Naive B cell (primary cell): ENCODE measurements at regions not wholly inside any gene's neighbourhood (a gene's known extent, or its start where the extent isn't known, plus 50 kb on each side); places are given as distances from the start of the nearest gene placed in this dataset.
"Not testable (repeated sequence)": the region's sequence is repeated elsewhere in the genome, so short reads cannot be mapped to it uniquely, and the experiment has no call there.

ENCODE experiments used
- ATAC-seq, 2 donors: fragments of 150-1000 bp; cut with Tn5 transposase; 2 replicates each; pipeline ENCODE4 v1.10.0; 2021; ENCODE audit warnings: low read depth in 2 of 2, mild to moderate bottlenecking in 2 of 2, moderate library complexity in 2 of 2
- DNase-seq: peaks from one replicate; pipeline ENCODE4 v3.0.0; 2022
- H3K27ac Mint-ChIP-seq, 6 donors: one replicate each; pipeline ENCODE4 v1.8.0; 2020 to 2022; ENCODE audit warnings: mild to moderate bottlenecking in 6 of 6, mixed read lengths in 6 of 6, moderate library complexity in 5 of 6, inconsistent platforms in 2 of 6
- H3K27me3 Mint-ChIP-seq, 3 donors: one replicate each; pipeline ENCODE4 v1.8.0; 2021 to 2022; ENCODE audit warnings: mixed read lengths in 3 of 3, mild to moderate bottlenecking in 1 of 3
- H3K36me3 Mint-ChIP-seq, 2 donors: one replicate each; pipeline ENCODE4 v1.8.0; 2020 to 2022; ENCODE audit warnings: mixed read lengths in 2 of 2, inconsistent platforms in 1 of 2, mild to moderate bottlenecking in 1 of 2
- H3K4me1 Mint-ChIP-seq, 3 donors: one replicate each; pipeline ENCODE4 v1.8.0; 2020 to 2022; ENCODE audit warnings: mixed read lengths in 3 of 3, inconsistent platforms in 1 of 3, mild to moderate bottlenecking in 1 of 3, moderate library complexity in 1 of 3
- H3K4me3 Mint-ChIP-seq, 8 donors: one replicate each; pipeline ENCODE4 v1.8.0; 2020 to 2022; ENCODE audit warnings: mild to moderate bottlenecking in 8 of 8, mixed read lengths in 8 of 8, moderate library complexity in 8 of 8, inconsistent platforms in 2 of 8
- H3K9me3 Mint-ChIP-seq, 7 donors: one replicate each; pipeline ENCODE4 v1.8.0; 2020 to 2022; ENCODE audit warnings: mixed read lengths in 7 of 7, mild to moderate bottlenecking in 5 of 7, inconsistent platforms in 2 of 7, moderate library complexity in 1 of 7

DNA sequence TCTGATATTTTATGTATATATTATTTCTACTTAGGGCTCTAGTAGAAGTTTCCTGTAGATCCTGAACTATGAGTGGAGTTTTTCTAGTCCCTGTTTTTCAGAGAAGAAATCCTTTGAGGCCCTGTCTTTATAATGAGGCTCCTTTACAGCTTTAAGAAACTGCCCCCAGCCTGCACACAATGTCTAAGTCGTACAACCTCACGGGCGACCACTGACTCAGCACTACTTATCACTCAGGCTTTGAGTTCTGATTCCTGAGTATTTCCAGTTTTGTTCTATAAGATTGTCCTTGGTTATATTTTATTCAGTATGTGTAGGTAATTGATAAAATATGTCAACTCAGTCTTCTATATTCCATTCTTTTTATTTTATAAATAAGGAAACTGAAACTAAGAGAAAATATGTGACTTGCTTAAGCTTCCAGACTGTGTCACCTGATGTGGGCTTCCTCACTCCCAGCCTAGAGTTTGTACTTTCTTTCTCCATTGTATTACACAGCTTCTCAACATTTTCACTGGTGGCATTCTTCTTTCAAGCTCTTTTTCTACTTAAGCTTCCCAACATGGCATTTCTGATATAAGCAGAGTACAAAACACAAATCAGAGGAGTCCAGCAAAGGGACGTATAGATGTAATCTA lies 167.0 kb downstream of the TBX18 start:
- H3K27ac Mint-ChIP-seq, result no peak overlapping the region
- ATAC-seq (no peak), DNase-seq (no peak)
- no peak overlapping the region for H3K4me3 Mint-ChIP-seq
- no peaks in the 10 kb centered on the region for H3K4me1 Mint-ChIP-seq
- H3K9me3 Mint-ChIP-seq, result peaks cover 0 to 5% (median under 1%) of the 10 kb centered on the region in 7 donors
- no peaks in the 10 kb centered on the region for H3K36me3 Mint-ChIP-seq
- H3K27me3 Mint-ChIP-seq, result no peaks in the 10 kb centered on the region

DNA sequence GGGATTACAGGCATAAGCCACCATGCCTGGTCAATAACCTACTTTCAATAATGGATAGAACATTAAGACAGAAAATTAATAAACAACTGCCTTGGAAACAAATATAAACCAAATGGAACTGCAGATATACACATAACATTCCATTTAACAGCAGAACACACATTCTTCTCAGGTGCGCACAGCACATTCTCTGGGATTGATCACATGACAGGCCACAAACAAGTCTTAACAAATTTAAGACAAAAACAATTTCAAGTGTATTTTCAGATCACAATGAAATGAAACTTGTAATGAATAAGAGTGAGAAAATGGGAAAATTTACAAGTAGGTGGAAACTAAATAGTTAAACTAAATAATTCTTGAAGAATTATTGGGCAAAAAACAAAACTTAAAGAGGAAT lies 167.9 kb downstream of the TBX18 start:
- ATAC-seq, result no peak

DNA sequence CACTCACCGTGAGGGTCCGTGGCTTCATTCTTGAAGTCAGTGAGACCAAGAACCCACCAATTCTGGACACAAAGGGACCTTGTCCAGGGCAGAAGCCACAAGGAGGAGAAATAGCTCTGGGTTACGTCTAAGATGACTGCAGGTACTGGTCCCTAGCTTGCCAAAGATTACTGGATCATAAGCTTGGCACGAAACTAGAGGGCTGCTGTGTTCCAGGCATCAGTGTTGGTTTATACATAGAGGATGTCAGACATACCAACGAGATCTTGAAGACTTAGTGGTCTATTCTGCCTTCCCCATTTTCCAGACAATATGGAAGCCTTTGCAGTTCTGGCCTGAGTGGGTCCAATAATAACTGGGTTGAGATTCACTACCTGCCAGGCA lies 175.7 kb downstream of the TBX18 start:
- Mint-ChIP-seq H3K4me1 (peaks cover 0 to 7% (median 7%) of the 10 kb centered on the region in 3 donors), H3K9me3 (peaks cover 0 to 8% (median 2%) of the 10 kb centered on the region in 7 donors), H3K4me3 (peak overlapping the region in 7 of 8 donors; percentile 48 to 77 (median 66)), H3K27ac (no peak overlapping the region), H3K36me3 (no peaks in the 10 kb centered on the region), H3K27me3 (peaks cover 0 to 6% (median 0%) of the 10 kb centered on the region in 3 donors)
- no peak for DNase-seq
- ATAC-seq, result no peak

More for the DNA sequence above, 167.9 kb downstream of the TBX18 start:
- H3K36me3 Mint-ChIP-seq, result no peaks in the 10 kb centered on the region
- H3K27me3 Mint-ChIP-seq, result no peaks in the 10 kb centered on the region
- no peaks in the 10 kb centered on the region for H3K4me1 Mint-ChIP-seq
- no peak for DNase-seq
- no peak overlapping the region for H3K4me3 Mint-ChIP-seq
- H3K27ac Mint-ChIP-seq, result no peak overlapping the region
- peaks cover 0 to 8% (median 0%) of the 10 kb centered on the region in 7 donors for H3K9me3 Mint-ChIP-seq

DNA sequence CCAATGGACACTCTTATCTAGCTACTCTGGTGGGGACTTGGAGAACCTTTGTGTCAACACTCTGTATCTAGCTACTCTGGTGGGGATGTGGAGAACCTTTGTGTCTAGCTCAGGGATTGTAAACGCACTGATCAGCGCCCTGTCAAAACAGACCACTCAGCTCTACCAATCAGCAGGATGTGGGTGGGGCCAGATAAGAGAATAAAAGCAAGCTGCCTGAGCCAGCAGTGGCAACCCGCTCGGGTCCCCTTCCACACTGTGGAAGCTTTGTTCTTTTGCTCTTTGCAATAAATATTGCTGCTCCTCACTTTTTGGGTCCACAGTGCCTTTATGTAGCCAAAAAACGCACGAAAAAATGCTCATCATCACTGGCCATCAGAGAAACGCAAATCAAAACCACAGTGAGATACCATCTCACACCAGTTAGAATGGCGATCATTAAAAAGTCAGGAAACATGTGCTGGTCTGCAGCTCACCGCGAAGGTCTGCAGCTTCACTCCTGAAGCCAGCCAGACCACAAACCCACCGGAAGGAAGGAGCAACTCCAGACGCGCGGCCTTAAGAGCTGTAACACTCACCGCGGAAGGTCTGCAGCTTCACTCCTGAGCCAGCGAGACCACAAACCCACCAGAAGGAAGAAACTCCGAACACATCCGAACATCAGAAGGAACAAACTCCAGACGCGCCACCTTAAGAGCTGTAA lies 176.3 kb downstream of the TBX18 start:
- Mint-ChIP-seq H3K27ac (peak overlapping the region in 1 of 6 donors; percentile 42), H3K4me3 (peak overlapping the region in 7 of 8 donors; percentile 48 to 77 (median 66))
- not testable (repeated sequence) for H3K36me3 Mint-ChIP-seq, ATAC-seq, DNase-seq, H3K4me1 Mint-ChIP-seq, H3K9me3 Mint-ChIP-seq, H3K27me3 Mint-ChIP-seq

DNA sequence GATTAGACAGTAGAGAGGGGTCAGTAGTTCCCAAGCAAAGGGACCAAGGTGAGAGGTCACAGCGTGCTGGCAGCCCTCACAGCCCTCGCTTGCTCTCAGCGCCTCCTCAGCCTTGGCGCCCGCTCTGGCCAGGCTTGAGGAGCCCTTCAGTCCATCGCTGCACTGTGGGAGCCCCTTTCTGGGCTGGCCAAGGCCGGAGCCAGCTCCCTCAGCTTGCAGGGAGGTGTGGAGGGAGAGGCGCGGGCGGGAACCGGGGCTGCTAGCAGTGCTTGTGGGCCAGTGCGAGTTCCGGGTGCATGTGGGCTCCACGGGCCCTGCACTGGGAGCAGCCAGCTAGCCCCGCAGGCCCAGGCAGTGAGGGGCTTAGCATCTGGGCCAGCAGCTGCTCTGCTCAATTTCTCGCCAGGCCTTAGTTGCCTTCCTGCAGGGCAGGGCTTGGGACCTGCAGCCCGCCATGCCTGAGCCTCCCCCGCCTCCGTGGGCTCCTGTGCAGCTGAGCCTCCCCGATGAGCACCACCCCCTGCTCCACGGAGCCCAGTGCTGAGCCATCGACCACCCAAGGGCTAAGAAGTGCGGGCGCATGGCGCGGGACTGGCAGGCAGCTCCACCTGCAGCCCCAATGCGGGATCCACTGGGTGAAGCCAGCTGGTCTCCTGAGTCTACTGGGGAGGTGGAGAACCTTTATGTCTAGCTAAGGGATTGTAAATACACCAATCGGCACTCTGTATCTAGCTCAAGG lies 177.0 kb downstream of the TBX18 start:
- not testable (repeated sequence) for H3K27me3 Mint-ChIP-seq, ATAC-seq, DNase-seq, H3K4me1 Mint-ChIP-seq, H3K9me3 Mint-ChIP-seq, H3K36me3 Mint-ChIP-seq, H3K27ac Mint-ChIP-seq
- peak overlapping the region in 1 of 8 donors; percentile 12 for H3K4me3 Mint-ChIP-seq

DNA sequence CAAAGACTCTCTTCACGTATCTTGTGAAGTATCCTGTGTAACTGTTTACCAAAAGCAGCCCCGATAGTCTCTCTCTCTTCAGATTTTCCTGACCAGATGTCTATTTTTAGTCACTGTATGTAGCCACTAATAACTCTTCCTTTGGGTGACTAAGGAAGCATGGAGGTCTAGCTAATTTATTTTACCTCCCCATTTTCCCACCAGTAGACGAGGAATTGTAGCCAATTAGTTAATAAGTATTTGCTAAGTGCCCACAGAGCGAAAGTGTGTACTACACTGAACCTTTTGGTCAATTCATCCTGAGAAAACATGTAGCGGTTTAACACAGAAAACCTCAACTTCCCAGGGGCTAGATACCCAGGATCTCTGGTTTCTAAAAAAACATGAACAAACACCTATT lies 180.6 kb downstream of the TBX18 start:
- Mint-ChIP-seq H3K9me3 (peaks cover 0 to 9% (median 3%) of the 10 kb centered on the region in 7 donors), H3K36me3 (no peaks in the 10 kb centered on the region), H3K27me3 (peaks cover 0 to 6% (median 0%) of the 10 kb centered on the region in 3 donors), H3K27ac (no peak overlapping the region), H3K4me1 (peaks cover 0 to 7% (median 7%) of the 10 kb centered on the region in 3 donors), H3K4me3 (no peak overlapping the region)
- DNase-seq, result no peak
- ATAC-seq, result no peak

DNA sequence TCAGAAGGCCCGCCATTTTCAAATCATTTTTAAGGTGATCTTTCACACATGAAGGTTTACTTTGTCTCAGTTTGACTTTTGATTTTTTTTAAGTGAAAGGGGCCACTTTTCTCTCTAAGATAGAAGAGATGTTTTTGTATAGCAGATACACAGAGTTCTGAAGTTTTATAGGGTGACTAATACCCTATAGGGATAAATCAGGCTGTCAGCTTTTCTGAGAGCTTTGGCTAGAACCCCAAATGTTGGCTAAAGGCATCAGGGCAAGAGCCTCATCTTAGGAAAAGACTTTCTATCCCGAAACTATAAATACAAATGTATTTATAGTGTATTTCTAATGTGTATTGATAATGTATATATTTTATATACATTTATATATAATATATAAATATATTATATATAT lies 181.4 kb downstream of the TBX18 start:
- no peak for DNase-seq
- Mint-ChIP-seq H3K4me3 (no peak overlapping the region), H3K36me3 (no peaks in the 10 kb centered on the region), H3K27me3 (no peaks in the 10 kb centered on the region), H3K9me3 (peaks cover 0 to 9% (median 3%) of the 10 kb centered on the region in 7 donors), H3K27ac (no peak overlapping the region), H3K4me1 (peaks cover 0 to under 1% (median 0%) of the 10 kb centered on the region in 3 donors)
- ATAC-seq, result no peak

DNA sequence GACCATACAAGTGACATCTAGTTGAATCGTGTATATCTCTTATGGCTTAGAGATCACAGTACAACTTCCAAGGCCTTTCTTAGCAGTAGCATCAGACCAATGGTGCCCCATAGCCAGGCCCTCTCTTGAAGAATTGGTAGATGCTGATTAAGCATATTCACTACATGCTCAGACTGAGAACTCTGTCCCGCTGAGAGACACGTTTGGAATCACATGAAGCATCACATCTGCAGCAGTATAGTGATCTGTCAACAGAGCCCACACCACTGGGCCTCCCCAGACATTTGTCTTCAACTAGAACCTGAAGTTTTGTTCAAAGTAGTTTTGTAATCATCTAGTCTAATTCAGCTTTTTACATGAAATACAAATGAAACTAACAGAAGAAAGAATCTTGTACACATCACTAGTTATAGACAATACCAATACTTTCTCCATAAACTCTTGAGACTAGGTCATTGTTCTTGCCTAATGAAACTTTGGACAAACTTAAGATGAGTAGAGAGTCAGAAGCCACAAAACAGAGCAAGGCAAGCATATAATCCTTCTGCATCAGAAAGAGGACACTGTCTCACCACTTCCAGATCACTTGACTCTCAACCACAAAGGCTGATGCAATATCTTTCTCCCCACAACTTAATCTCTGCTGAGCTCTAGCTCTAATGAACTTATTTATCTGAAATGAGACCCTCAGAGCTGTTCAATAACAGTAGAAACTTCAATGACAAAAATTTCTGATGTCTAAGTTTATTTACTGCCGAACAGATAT lies 182.7 kb downstream of the TBX18 start:
- no peaks in the 10 kb centered on the region for H3K27me3 Mint-ChIP-seq
- H3K4me1 Mint-ChIP-seq, result no peaks in the 10 kb centered on the region
- no peak for DNase-seq
- H3K36me3 Mint-ChIP-seq, result no peaks in the 10 kb centered on the region
- H3K4me3 Mint-ChIP-seq, result no peak overlapping the region
- H3K27ac Mint-ChIP-seq, result peak overlapping the region in 1 of 6 donors; percentile 75
- ATAC-seq, result no peak
- H3K9me3 Mint-ChIP-seq, result peaks cover 0 to 9% (median 2%) of the 10 kb centered on the region in 7 donors

DNA sequence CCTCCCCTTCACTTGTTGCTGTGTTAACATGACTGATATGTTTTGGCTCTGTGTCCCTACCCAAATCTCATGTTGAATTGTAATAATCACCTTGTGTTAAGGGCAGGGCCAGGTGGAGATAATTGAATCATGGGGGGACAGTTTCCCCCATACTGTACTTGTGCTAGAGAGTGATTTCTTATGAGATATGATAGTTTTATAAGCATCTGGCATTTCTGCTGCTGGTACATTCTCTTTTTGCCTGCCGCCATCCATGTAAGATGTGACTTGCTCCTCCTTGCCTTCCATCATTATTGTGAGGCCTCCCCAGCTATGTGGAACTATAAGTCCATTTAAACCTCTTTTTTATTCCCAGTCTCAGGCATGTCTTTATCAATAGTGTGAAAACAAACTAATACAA lies 185.0 kb downstream of the TBX18 start:
- Mint-ChIP-seq H3K4me3 (no peak overlapping the region), H3K4me1 (no peaks in the 10 kb centered on the region), H3K9me3 (peaks cover 0 to 9% (median 2%) of the 10 kb centered on the region in 7 donors), H3K27me3 (no peaks in the 10 kb centered on the region), H3K27ac (no peak overlapping the region), H3K36me3 (no peaks in the 10 kb centered on the region)
- DNase-seq (no peak), ATAC-seq (no peak)

DNA sequence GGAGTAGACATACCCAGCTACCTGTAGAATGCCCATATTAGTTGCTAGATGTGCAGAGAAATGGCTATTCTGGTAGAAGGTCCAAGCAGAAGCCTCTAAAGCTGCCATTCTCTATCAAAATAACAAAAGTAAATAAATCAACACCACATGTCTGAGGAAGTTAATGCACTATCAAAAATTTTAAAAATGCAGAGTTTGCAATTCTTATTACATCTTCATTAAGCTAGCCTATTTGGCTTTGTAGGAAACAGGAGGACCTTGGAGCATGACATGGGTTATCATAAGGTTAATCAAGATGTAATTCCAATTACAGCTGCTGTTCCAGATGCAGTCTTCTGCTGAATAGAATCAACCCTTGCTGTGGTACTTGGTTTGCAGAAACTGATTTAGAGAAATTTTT lies 188.4 kb downstream of the TBX18 start:
- no peaks in the 10 kb centered on the region for H3K4me1 Mint-ChIP-seq
- H3K9me3 Mint-ChIP-seq, result peaks cover 0 to 9% (median 2%) of the 10 kb centered on the region in 7 donors
- H3K36me3 Mint-ChIP-seq, result no peaks in the 10 kb centered on the region
- H3K4me3 Mint-ChIP-seq, result no peak overlapping the region
- DNase-seq (no peak), ATAC-seq (no peak)
- H3K27me3 Mint-ChIP-seq, result no peaks in the 10 kb centered on the region
- no peak overlapping the region for H3K27ac Mint-ChIP-seq

DNA sequence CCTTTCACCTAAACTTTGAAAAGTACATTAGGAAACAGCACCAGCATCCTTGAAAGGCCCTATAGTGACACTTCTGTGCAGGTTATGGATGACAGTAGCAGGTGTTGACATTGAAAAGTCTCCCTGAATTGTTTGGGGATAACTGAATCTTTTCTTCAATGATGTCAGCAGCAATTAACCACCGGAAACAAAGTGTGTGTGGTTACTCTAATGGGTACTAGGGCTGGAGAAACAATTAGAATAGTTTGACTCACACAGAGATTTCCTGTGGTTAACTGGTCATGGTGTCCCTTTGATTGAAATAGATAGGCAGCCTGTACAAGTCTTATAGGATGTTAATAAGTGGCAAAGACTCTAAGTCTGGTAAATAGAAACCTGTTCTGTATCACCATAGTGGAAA lies 189.1 kb downstream of the TBX18 start:
- ATAC-seq (no peak), DNase-seq (no peak)
- Mint-ChIP-seq H3K27ac (no peak overlapping the region), H3K4me3 (no peak overlapping the region), H3K36me3 (no peaks in the 10 kb centered on the region), H3K27me3 (no peaks in the 10 kb centered on the region), H3K4me1 (no peaks in the 10 kb centered on the region), H3K9me3 (peaks cover 0 to 9% (median 4%) of the 10 kb centered on the region in 7 donors)

DNA sequence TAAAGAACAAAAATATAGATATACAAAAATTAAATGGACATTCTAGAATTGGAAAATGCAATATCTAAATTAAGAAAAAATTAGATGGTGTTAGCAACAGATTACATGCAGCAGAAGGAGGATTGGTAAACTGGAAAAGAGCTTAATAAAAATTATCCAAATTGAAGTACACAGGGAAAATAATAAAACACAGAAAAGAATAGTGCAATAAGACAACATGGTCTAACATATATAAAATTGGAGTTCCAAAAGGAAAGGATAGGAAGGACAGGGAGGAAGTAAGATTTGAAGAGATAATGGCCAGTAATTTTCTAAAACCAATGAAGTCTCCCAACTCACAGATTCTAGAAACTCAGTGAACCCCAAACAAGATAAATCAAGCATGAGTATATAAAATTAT lies 194.5 kb downstream of the TBX18 start:
- ATAC-seq (no peak), DNase-seq (no peak)
- Mint-ChIP-seq H3K27ac (no peak overlapping the region), H3K36me3 (no peaks in the 10 kb centered on the region), H3K4me3 (no peak overlapping the region), H3K9me3 (peaks cover 4 to 18% (median 5%) of the 10 kb centered on the region in 7 donors), H3K4me1 (no peaks in the 10 kb centered on the region), H3K27me3 (no peaks in the 10 kb centered on the region)

DNA sequence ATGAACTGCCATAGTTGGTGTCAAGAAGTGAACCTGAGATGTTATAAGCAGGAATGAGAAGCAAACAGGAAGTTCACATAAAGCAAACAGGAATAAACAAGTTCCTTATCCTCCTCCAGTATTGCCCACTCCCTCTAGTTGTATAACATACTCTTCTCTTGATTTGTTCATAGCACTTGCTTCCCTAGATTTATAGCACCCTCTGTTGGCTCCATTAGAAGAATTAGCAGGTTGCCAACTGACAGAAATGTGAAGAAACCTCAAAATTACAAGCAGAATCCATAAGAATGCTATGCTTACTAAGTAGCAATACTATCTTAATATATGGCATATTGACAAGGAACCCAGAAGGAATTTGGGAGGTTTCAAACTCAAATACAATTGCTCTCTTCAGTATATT lies 195.4 kb downstream of the TBX18 start:
- no peaks in the 10 kb centered on the region for H3K36me3 Mint-ChIP-seq
- no peak for ATAC-seq

More for the DNA sequence above, 195.4 kb downstream of the TBX18 start:
- Mint-ChIP-seq H3K27ac (no peak overlapping the region), H3K4me3 (no peak overlapping the region), H3K27me3 (no peaks in the 10 kb centered on the region), H3K4me1 (no peaks in the 10 kb centered on the region), H3K9me3 (peaks cover 5 to 20% (median 6%) of the 10 kb centered on the region in 7 donors)
- no peak for DNase-seq
